ENCODE measurements at regions not wholly inside any gene's neighbourhood (a gene's known extent, or its start where the extent isn't known, plus 50 kb on each side); places are given as distances from the start of the nearest gene placed in this dataset.
A peak's percentile ranks its signal among the peaks of the same experiment; 100 is the strongest.

DNA sequence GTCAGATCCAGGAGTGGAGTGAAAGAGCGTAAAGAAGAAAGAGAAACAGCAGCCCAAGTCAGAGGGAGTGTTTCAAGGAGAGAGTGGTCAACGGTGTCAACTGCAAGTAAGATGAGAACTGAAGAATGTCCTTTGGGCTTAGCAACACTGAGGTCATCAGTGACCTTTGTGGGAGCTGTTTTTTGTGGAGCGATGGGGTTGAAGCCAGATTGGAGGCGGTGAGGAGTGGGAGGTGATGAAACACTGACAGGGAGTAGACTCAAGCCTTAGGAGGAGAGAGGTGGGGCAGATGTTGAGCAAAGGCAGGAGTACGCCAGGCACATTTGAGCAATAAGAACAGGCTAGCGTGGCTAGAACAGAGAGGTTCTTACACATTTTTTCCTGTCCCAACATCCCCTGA lies 103.7 kb upstream of the GNAO1 start:
- DNase-seq: no peak

DNA sequence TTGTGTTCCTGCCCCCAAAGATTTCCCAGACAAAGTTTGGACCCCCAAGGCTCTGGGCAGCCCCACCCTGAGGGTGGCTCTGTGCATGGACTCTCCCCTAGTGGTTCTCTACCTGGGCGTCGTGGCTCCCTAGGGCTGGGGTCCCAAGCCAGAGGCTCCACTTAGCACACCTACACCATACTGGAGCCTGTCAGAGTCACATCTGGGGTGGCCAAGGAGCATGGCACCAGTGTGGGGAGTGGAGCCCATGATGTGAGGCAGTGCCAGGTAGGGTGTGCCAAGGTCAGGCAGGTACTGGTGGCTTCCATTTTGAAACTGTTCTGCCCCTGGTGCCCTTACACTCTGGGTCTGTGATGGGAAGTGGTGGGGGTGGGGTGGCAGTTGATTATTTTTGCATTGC lies 109.9 kb upstream of the GNAO1 start:
- DNase-seq: no peak

DNA sequence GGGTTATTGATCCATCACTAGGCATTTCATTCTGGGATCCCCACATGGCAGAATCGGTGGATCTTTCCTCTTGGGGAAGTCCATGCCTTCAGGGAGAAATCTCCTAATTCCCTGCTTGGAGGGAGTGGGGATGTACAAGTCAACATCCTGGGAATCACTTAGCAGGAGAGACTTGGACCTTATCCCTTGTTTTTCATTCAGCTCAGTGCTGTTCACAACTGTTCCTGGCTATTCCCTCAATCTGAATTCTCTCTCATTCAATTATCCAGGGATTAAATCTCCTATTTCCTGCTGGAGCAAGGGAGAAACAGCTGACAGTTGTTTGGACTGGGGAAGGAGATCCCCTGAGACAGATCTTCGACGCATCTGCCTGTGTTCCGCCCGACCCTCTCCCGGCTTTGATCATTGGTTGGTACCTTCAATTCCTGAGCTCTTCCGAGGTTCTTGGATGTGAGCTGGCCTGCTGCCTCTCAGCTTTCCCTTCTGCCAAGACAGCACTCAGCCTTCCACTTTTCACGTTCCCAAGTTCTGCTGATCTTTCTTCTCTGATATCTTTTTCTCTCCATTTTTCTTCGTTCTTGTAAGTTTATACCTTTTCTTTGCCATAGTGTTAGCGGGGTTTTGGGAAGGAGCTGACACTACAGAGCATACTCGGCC lies 115.4 kb upstream of the GNAO1 start:
- DNase-seq: no peak

DNA sequence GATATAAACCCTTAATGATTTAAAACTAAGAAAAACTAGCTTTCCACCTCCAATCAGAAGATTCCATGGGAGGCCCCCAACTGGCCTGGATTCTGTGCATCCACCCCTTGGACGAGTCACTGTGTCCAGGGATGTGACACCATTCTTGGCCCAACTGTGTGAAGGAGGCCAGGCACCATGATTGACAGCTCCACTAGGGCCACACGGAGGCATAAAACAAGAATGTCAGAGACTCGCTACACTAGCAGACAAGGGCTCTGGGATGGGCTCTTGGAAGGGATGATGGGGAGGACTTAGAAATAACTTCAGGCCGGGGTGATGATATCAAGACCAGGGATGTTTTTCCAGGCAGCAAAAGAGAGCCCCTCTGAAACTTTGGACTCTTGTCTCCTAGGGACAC lies 117.8 kb upstream of the GNAO1 start:
- DNase-seq: no peak

DNA sequence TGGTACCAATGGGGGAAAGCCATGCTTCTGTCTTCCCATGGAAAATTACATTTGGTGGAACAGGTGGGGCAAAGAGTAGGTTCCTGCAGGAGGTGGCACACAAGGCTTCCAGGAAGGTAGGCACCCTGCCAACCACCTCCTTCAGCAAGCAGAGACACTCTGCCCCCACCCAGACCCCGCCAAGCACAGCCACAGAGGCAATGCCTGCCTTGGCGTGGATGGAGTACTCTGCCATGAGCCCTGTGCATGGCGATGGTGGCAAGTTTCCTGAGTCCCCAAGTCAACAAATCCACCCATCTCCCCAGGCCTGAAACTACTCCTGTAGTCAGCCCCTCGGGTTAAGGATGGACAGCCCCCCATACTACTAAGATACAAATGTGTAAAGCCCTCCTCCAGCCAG lies 119.2 kb upstream of the GNAO1 start:
- no peak for DNase-seq

DNA sequence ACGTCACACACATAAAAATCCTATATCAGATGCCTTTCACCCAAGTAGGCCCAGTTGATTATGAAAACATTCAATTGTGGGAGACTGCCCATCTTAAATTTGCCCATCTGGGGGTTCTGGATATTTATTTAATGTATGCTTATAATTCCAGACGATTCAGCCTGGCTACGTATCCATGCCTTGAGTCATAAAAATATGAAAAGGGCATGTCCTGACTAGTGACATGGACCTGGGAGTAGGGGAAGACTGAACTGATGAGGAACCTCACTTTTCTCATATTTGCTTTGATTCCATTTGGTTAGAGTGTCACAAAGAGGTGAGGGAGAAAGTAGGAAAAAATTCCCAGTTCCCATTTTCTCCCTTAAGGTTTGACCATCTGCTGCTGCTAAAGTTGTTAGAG lies 122.5 kb upstream of the GNAO1 start:
- no peak for DNase-seq

DNA sequence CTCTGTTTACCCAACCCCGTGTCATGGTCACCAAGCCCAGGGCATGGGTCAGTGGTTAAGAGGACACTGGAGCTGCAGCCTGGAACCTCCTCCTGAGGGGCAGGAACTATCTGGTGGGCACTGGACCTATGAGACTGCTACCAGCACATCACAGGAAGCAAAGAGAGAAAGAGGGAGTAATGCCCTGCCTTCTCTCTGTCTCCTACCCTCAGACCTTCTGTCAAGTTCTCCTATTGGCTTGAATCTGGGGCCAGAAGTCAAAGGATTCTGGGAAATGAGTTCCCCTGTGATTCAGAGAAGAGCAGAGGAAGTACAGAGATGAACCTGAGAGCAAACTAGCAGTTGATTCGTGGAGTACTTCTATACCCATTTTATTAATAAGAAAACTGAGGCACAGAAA lies 123.0 kb upstream of the GNAO1 start:
- no peak for DNase-seq

DNA sequence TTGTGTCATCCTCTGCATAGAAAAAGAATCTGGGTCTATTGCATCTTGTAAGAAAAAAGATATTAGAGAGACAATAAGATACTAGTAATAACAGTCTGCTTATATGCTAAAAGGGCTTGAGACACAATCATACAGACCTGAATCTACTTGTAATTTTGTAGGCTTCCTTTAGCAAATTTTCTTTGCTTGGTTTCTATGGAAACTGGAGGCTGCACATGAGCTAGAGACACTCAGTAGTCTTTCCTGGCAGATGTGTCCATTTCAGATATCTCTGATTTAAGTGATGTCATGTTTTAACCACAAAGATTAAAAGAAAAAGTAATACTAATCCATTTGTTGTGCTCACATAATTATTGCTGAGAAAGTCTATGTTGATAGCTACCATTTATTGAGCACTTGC lies 123.9 kb upstream of the GNAO1 start:
- DNase-seq: no peak

DNA sequence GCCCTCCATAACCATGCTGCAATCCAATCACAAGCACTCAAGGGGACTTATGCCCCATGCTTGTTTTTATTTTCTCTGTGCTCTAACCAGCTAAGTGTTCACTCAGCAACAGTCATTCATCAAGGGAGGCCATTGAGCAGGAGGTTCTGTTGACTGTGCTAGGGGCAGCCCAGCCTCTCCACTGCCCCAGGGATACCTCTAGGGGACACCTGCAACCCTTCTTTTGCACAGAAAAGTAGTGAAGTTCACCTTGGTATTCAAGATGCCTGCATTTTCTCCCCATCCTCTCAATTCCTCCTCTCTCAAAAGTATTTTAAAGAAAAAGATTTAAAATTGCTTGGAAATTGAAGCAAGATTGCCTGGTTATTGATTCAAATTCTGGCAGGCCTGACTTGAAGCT lies 124.7 kb upstream of the GNAO1 start:
- DNase-seq: no peak

DNA sequence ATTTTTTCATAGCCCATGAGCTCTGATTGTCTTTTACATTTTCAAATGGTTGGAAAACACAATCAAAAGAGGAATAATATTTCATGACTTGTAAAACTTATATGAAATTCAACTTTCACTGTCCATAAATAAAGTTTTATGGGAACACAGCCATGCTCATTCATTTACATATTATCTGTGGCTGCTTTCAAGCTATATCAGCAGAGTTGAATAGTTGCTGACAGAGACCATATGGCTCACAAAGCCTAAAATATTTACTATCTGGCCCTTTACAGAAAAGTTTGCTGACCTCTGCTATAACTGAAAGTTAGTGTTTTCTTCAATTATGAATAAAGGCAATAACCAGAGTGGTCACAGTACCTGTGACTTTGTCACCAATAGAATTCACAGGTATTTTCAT lies 128.2 kb upstream of the GNAO1 start:
- DNase-seq: no peak

DNA sequence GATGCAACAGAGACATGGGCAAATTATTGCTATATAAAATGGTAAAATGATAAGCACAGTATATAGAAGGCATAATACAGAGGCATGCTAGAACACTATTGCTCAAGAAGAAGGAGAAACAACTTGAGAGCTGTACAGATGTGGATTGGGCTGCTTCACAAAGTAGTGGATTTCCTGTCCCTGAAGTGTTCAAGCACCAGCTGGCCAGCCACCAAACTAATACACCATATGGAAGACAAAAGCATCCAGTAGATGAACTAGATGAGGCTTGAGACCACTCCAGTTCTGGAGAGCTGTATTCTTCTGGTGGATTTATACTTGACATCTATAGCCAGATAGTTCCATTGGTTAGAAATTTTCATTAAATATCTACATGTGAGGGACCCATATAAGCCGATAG lies 134.1 kb upstream of the GNAO1 start:
- DNase-seq: no peak

DNA sequence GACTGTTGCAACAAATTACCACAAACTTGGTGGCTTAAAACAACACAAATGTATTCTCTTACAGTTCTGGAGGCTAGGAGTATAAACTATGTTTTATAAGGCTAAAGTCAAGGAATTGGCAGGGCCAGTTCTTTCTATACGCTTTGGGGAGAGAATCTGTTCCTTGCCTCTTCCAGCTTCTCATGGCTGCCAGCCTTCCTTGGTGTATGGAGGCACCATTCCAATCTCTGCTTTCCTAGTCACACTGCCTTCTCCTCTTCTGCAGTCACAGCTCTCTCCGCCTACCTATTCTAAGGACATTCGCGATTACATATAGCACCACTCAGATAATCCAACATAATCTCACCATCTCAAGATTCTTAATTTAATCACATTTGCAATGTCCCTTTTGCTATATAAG lies 140.4 kb upstream of the GNAO1 start:
- no peak for DNase-seq

DNA sequence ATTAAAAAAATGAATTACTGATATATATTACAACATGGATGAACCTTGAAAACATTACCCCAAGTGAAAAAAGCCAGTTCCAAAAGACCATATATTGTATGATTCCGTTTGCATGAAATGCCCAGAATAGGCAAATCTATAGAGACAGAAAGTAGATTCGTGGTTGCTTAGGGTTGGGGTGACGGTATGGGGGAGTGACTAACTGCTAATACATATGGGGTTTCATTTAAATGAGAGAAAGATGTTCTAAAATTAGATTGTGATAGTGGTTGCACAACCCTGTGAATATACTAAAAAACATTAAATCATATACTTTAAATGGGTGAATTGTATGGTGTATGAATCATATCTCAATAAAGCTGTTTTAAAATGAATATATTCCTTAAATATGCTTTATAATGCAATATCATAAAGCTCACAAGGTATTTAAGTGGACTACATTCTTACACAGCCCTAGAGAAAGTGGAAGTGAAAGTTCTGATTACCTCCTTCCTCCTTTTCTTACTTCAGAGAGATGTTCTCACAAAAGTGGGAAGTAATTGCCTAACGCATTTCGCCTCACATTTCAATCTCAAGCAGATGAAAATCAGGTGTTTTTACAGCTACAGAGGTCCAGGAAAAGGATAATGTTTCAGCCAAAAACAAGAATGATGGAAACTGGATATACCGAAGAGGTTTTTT lies 142.7 kb upstream of the GNAO1 start:
- peak; percentile 26 for DNase-seq

DNA sequence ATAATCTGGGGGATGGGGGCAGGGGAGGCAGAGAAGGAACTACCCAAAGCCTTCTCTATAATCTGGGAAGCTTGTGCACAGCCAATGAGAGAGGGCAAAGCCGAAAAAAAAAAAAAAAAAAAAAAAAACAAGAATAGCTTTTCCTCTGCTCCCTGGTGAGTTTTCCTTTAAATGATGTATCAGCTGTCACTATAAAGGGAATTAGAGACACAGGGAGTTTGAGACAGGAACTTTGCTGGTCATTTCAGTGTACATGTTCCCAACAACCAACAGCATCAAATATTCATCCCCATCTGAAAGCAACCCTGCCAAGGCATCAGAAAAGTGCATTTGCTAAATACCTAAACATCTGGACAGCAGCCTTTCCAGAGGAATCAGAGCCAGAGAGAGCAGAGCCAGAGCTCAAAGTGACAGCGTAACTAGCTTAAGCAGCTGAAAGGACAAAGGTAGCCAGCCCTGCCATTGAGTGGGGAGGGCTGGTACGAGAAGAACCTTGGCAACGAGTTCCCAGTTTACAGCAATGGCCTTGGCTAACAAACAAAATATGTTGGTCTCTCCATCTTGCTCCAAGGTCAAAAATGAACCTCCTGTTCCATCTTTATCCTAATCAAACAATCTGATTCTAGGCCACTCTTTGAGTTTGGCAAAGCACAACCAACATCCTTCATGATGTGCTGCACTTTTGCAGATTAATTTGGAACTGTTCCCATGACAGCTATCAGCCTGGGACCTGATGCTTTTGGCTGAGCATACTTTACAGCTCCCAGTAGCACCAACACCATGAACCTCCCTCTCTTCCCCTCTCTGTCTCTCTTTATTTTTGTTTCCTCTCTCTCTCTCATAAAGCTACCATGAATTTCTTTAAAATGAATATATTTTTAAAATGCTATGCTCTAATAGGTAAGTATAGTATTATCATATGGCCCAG lies 143.7 kb upstream of the GNAO1 start:
- DNase-seq: no peak

DNA sequence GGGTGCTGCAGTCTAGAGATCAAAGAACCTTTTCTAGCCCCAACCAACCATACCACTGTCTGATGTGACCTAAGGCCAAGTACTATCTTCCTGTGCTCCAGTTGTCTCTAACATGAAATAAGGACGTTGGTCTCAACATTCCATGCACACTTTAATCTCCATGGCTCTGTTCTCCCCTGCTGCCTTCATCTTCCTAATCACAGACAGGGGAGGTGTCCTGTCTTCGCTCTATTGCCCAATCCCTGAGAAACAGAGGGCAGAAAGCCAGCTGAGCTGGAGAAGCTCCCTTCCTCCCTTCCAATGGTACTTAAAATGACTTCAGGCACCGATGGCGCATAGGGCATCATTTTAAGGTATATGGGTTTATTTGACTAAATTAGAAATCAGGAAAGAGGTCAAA lies 148.9 kb upstream of the GNAO1 start:
- no peak for DNase-seq

DNA sequence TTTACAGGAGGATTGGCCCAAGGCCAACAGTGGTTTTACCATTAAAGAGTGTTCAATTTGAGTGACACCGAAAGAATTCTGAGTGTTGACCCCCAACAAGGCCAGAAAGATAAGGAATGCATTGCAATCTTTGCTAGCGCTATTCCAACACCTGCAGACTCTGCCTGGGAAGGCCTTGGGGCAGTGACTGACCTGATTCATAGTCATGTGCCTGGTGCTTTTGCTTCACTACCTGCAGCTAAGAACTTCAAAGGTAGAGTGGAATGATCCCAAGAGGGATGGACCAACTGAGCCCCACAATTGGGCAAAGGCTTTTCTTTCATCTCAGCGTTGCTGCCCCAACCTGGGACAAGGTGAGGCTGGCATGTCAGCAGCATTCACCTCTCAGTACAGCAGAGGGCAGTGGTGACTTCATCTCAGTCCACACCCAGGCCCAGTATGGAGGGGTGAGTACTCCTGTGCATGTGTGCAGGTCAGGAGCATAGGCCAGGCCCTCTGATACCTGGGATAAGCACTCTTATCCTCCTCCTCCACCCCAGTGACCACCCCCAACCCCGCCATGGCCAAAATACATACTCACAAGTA lies 149.6 kb upstream of the GNAO1 start:
- peak; percentile 40 for DNase-seq

DNA sequence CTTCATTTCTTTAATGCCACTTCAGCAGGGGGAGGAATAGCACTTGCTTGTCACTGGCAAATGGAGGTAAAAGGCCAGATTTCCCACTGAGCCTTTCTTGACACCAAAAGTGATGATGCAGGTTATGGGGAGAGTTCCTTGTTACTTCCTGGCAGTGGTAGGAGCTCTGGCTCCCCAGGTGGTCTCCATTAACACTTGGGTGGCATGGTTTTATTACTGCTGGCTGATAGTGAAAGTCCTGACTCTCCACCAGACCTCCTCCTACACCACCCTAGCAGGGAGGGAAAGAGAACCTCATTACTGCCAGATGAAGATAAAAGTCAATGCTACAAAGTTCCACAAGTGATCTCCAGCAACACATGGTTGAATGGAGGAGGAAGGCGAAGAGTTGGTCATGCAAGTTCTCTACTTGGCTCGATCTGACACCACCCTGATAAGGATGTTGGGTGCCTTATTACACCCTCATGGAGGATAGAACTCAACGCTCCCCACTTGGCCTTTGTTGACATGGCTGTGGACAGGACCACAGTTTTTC lies 152.7 kb upstream of the GNAO1 start:
- no peak for DNase-seq

DNA sequence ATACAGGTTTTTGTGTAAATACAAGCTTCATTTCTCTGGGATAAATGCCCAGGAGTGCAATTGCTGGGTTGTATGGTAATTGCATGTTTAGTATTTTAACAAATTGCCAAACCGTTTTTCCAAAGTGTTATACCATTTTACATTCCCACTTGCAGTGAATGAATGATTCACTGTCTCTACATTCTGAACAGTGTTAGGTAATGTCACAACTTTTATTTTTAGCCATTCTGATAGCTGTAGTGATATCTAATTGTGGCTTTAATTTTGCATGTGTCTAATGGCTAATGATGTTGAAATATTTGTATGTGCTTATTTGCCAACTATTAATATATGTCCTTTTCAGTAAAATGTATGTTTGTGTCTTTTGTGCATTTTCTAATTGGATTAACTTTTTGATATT lies 156.9 kb upstream of the CES5A start:
- no peak for DNase-seq

DNA sequence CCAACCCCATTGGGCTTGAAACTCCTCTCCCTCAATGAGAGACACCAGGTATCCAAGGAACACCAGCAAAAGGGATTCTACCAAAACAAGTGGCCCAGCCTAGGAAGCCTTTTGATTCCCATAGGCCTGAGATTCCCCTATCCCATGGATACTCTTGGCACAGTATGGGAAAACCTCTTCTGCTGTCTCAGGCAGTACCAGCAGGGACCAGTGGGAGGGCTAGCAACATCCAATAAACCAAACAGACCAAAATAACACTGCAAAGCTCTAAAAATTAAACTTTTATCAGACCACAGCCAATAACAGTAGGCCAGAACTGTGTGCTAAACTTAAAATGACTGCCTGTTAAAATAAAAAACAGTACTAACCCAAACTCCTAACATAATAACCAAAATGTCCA lies 153.9 kb upstream of the CES5A start:
- no peak for DNase-seq

DNA sequence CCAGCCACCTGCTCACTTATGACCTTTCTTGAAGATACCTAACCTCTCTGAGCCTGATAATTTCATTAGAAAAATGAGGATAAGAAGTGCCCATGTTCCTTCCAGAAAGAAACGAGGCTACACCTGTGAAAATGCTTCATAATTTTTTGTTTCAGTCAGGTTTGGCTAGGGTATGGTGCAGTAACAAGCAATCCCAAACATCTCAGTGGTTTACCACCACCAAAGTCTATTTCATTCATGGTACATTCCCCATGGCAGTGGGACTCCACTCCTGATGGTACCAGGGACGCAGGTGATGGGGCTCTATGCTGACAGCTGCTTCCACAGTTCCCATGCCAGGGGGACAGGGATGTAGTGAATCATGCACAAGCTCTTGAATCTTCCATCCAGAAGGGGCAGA lies 147.6 kb upstream of the CES5A start:
- no peak for DNase-seq

DNA sequence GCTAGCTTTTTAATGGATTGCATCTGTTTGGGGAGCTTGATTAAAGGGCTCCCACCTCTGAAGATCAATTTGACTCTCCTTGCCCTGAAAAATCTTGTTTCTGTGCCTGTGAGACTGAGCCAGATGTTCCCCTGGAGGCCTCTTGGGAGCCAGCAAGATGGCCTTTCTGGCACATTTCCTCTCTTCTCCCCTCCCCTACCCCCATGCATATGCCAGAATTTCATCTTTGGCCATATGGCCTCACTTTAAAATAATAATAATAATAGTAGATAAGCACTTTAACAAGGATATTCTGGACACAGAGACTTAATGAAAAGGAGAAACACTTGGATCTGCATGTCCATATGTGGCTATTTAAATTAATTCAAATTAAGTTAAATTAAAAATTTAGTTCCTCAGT lies 144.1 kb upstream of the CES5A start:
- DNase-seq: no peak

DNA sequence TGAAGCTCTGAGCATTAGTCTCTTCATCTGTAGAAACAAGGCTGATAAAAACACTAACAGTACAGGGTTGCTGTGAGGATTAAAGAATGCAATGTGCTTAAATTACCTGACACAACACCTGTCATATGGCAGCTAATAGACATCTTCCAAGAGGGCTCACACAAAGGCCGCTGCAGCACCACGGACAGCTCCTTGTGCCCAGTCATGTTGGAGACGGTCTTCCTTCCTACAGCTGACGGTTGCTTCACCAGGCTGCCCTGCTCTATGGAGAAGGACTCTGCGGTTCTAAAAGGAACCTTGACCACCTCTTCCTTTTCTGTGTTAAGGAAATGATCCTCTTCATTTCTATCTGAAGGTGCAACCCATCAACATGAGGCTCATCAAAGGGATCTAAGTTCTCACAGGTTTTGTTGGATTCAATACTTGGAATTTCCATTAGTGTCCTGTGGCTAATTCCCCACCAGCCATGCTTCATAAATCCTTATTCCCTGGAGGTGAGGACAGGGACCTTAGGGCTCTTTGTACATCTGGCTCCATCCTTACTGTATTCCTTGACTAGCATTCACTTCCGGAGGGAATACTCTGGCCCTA lies 138.9 kb upstream of the CES5A start:
- peak; percentile 74 for DNase-seq

DNA sequence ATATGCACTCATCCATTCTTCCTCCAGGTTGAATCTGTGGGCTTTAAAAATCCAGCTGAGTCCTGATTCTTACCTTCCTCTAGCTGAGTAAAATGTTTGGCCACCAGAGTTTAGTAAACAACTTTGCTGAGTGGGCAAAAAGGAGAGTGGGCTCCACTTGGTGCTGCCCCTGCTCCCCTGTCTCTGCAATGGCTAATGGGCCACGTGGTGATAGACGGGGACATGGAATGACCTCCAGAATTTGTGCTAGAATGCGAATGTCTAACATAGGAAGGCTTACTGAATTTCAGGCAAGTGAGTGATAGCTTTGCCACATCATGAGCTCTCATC lies 137.3 kb upstream of the CES5A start:
- no peak for DNase-seq
